IMR-90 (cell line): ENCODE measurements at regions not wholly inside any gene's neighbourhood (a gene's known extent, or its start where the extent isn't known, plus 50 kb on each side); places are given as distances from the start of the nearest gene placed in this dataset.

ENCODE experiments used
- ATAC-seq: fragments of 200-7000 bp; cut with Tn5 transposase; 2 replicates; pipeline ENCODE4 v1.9.1; 2020; ENCODE audit warnings: low read depth, mild to moderate bottlenecking, moderate library complexity
- BruUV-seq: library from RNA; stranded (reverse); fragments of 400-500 nt; replicated peaks from 2 replicates; lab custom pipeline; 2021; lab: Mats Ljungman, UMichigan
- CTCF ChIA-PET: fragments of 300-600 bp; formaldehyde crosslinking; extraction: SDS; loops from one replicate; lab custom pipeline; 2021; ENCODE audit warnings: antibody characterized with exemption; lab: Yijun Ruan, JAX
- POLR2A ChIA-PET: fragments of 300-600 bp; sonication (Branson Sonifier 250); formaldehyde crosslinking; loops from one replicate; lab custom pipeline; 2022; ENCODE audit warnings: antibody characterized with exemption; ENCODE audit not compliant: unreplicated experiment; lab: Charles Lee
- DNase-seq: peaks from one replicate; pipeline ENCODE4 v3.0.0; 2013
- H2AFZ ChIP-seq: replicated peaks from 2 replicates; pipeline ENCODE3; 2013; ENCODE audit warnings: low read length, mild to moderate bottlenecking; ENCODE audit not compliant: poor library complexity
- H2AK5ac ChIP-seq: 2 replicates; pipeline ENCODE4 v1.6.1; 2013; ENCODE audit warnings: low read depth, low read length, inconsistent platforms
- H2AK9ac ChIP-seq: replicated peaks from 2 replicates; pipeline ENCODE3; 2013; ENCODE audit warnings: mild to moderate bottlenecking, low read depth, low read length, moderate library complexity; ENCODE audit not compliant: poor library complexity
- H2BK120ac ChIP-seq: 2 replicates; pipeline ENCODE4 v1.6.1; 2013; ENCODE audit warnings: low read depth, low read length, inconsistent platforms
- H2BK15ac ChIP-seq: 3 replicates; pipeline ENCODE4 v1.6.1; 2013; ENCODE audit warnings: low read depth, low read length, inconsistent platforms
- H2BK20ac ChIP-seq: 2 replicates; pipeline ENCODE4 v1.6.1; 2013; ENCODE audit warnings: low read depth, mild to moderate bottlenecking, inconsistent platforms, low read length, moderate library complexity
- H2BK5ac ChIP-seq: 2 replicates; pipeline ENCODE4 v1.6.1; 2013; ENCODE audit warnings: mild to moderate bottlenecking, low read depth, low read length, inconsistent platforms; ENCODE audit not compliant: poor library complexity, severe bottlenecking
- H3K14ac ChIP-seq: replicated peaks from 2 replicates; pipeline ENCODE4 v1.6.1; 2013; ENCODE audit warnings: low read depth, low read length, inconsistent platforms
- H3K18ac ChIP-seq: 2 replicates; pipeline ENCODE4 v1.6.1; 2013; ENCODE audit warnings: low read depth, low read length, control low read depth
- H3K23ac ChIP-seq: 2 replicates; pipeline ENCODE4 v1.6.1; 2013; ENCODE audit warnings: low read depth, low read length, inconsistent platforms
- H3K27ac ChIP-seq: 2 replicates; pipeline ENCODE4 v1.5.1; 2013; ENCODE audit warnings: mild to moderate bottlenecking, control low read depth, low read length; ENCODE audit not compliant: insufficient read depth
- H3K27me3 ChIP-seq: 2 replicates; pipeline ENCODE4 v1.6.1; 2013; ENCODE audit warnings: low read length; ENCODE audit not compliant: control insufficient read depth, insufficient read depth
- H3K36me3 ChIP-seq: 2 replicates; pipeline ENCODE4 v1.6.1; 2013; ENCODE audit warnings: low read length, mixed read lengths; ENCODE audit not compliant: control insufficient read depth, insufficient read depth
- H3K4ac ChIP-seq: 2 replicates; pipeline ENCODE4 v1.6.1; 2013; ENCODE audit warnings: low read depth, low read length, inconsistent platforms
- H3K4me1 ChIP-seq: 2 replicates; pipeline ENCODE4 v1.6.1; 2013; ENCODE audit warnings: low read length, mixed read lengths; ENCODE audit not compliant: control insufficient read depth, insufficient read depth
- H3K4me2 ChIP-seq: 2 replicates; pipeline ENCODE4 v1.6.1; 2013; ENCODE audit warnings: low read depth, mild to moderate bottlenecking, control low read depth, low read length, moderate library complexity
- H3K4me3 ChIP-seq: 2 replicates; pipeline ENCODE4 v1.5.1; 2013; ENCODE audit warnings: low read depth, mild to moderate bottlenecking, control low read depth, low read length, moderate library complexity; ENCODE audit not compliant: insufficient read depth
- H3K56ac ChIP-seq: 2 replicates; pipeline ENCODE4 v1.6.1; 2013; ENCODE audit warnings: low read length, inconsistent platforms; ENCODE audit not compliant: insufficient read depth; ENCODE audit errors: extremely low read depth
- H3K79me1 ChIP-seq, 2 experiments: 2 replicates each; pipeline ENCODE4 v1.6.1; 2013; ENCODE audit warnings: low read length in 2 of 2, inconsistent platforms in 1 of 2, low read depth in 1 of 2
- H3K9ac ChIP-seq: 2 replicates; pipeline ENCODE4 v1.6.1; 2013; ENCODE audit warnings: low read depth, low read length, control low read depth
- H3K9me1 ChIP-seq: 2 replicates; pipeline ENCODE4 v1.6.1; 2013; ENCODE audit warnings: low read length, inconsistent platforms; ENCODE audit not compliant: insufficient read depth
- H3K9me3 ChIP-seq: 2 replicates; pipeline ENCODE4 v1.6.1; 2013; ENCODE audit warnings: low read length; ENCODE audit not compliant: control insufficient read depth, insufficient read depth
- H4K20me1 ChIP-seq: 2 replicates; pipeline ENCODE4 v1.6.1; 2013; ENCODE audit warnings: low read length, inconsistent platforms; ENCODE audit not compliant: insufficient read depth
- H4K5ac ChIP-seq: 2 replicates; pipeline ENCODE4 v1.6.1; 2013; ENCODE audit warnings: mild to moderate bottlenecking, low read depth, low read length, control low read depth
- H4K8ac ChIP-seq, 2 experiments: 2 replicates each; pipeline ENCODE4 v1.6.1; 2013; ENCODE audit warnings: low read depth in 2 of 2, low read length in 2 of 2, control low read depth in 1 of 2, inconsistent platforms in 1 of 2
- H4K91ac ChIP-seq: 2 replicates; pipeline ENCODE4 v1.6.1; 2013; ENCODE audit warnings: low read depth, low read length, inconsistent platforms; ENCODE audit not compliant: insufficient read depth
- BHLHE40 ChIP-seq: fragments of 150-350 bp; IDR thresholded peaks from 2 replicates; pipeline ENCODE4 v1.6.1; 2016; ENCODE audit warnings: mild to moderate bottlenecking, low read depth, low read length
- CEBPB ChIP-seq: IDR thresholded peaks from 2 replicates; pipeline ENCODE4 v1.6.1; 2012; ENCODE audit warnings: low read depth, low read length, improper control_type of control experiment
- CHD1 ChIP-seq: IDR thresholded peaks from 2 replicates; pipeline ENCODE4 v1.6.1; 2012; ENCODE audit warnings: low read depth, low read length, improper control_type of control experiment
- FOS ChIP-seq: fragments of 150-350 bp; IDR thresholded peaks from 2 replicates; pipeline ENCODE4 v1.6.1; 2016; ENCODE audit warnings: low read depth, low read length
- MAFK ChIP-seq: IDR thresholded peaks from 2 replicates; pipeline ENCODE4 v1.6.1; 2012; ENCODE audit warnings: low read depth, low read length, improper control_type of control experiment
- MXI1 ChIP-seq: IDR thresholded peaks from 2 replicates; pipeline ENCODE4 v1.6.1; 2012; ENCODE audit warnings: low read depth, mild to moderate bottlenecking, low read length, moderate library complexity, borderline replicate concordance
- NFE2L2 ChIP-seq: fragments of 150-350 bp; IDR thresholded peaks from 2 replicates; pipeline ENCODE4 v1.6.1; 2016; ENCODE audit warnings: low read depth, mild to moderate bottlenecking, low read length
- POLR2A ChIP-seq: IDR thresholded peaks from 2 replicates; pipeline ENCODE4 v1.6.1; 2012; ENCODE audit warnings: mild to moderate bottlenecking, low read depth, low read length
- RAD21 ChIP-seq: IDR thresholded peaks from 2 replicates; pipeline ENCODE4 v1.6.1; 2012; ENCODE audit warnings: low read length, improper control_type of control experiment
- RCOR1 ChIP-seq: IDR thresholded peaks from 2 replicates; pipeline ENCODE4 v1.6.1; 2012; ENCODE audit warnings: mild to moderate bottlenecking, low read length, improper control_type of control experiment; ENCODE audit not compliant: insufficient replicate concordance
- RFX5 ChIP-seq: IDR thresholded peaks from 2 replicates; pipeline ENCODE4 v1.8.0; 2012; ENCODE audit warnings: low read depth, mild to moderate bottlenecking, low read length, moderate library complexity
- SMC3 ChIP-seq: fragments of 150-350 bp; IDR thresholded peaks from 2 replicates; pipeline ENCODE4 v1.6.1; 2016; ENCODE audit warnings: low read depth, mild to moderate bottlenecking, antibody characterized with exemption, low read length, moderate library complexity
- WGBS, 2 experiments: methylation state at CpG; one replicate each; pipeline versions ENCODE4 v1.1.5 to v1.1.7; 2013; ENCODE audit warnings: missing lambda C conversion rate in 2 of 2; ENCODE audit not compliant: insufficient read length in 1 of 2; ENCODE audit errors: extremely low coverage in 2 of 2; 5-methylcytosine and 5-hydroxymethylcytosine counted together
- dilution Hi-C: fragments of 300-500 bp; cut with HindIII; formaldehyde crosslinking; loops from one replicate; pipeline ENCODE4 v1.14.3; 2018; ENCODE audit warnings: low sequenced_read_pairs; ENCODE audit not compliant: unreplicated experiment
- in situ Hi-C: fragments of 300-500 bp; cut with MboI; formaldehyde crosslinking; loops from 3 replicates; pipeline ENCODE4 v1.14.3; 2019; ENCODE audit warnings: low sequenced_read_pairs, inconsistent platforms, mixed read lengths
- intact Hi-C: fragments of 100-400 bp; cut with micrococcal nuclease; formaldehyde crosslinking; loops from 2 replicates; pipeline ENCODE4 v1.10.0; 2022
- TF ChIP-seq, protein P1 (sequence below): conservative IDR thresholded peaks from 2 replicates; pipeline ENCODE4 v1.5.1; 2012; ENCODE audit warnings: mild to moderate bottlenecking, low read depth, low read length, improper control_type of control experiment
- TF ChIP-seq, protein P2 (sequence below): fragments of 150-350 bp; IDR thresholded peaks from 2 replicates; pipeline ENCODE4 v1.6.1; 2017; ENCODE audit warnings: mild to moderate bottlenecking, antibody characterized with exemption, low read length, low read depth

DNA sequence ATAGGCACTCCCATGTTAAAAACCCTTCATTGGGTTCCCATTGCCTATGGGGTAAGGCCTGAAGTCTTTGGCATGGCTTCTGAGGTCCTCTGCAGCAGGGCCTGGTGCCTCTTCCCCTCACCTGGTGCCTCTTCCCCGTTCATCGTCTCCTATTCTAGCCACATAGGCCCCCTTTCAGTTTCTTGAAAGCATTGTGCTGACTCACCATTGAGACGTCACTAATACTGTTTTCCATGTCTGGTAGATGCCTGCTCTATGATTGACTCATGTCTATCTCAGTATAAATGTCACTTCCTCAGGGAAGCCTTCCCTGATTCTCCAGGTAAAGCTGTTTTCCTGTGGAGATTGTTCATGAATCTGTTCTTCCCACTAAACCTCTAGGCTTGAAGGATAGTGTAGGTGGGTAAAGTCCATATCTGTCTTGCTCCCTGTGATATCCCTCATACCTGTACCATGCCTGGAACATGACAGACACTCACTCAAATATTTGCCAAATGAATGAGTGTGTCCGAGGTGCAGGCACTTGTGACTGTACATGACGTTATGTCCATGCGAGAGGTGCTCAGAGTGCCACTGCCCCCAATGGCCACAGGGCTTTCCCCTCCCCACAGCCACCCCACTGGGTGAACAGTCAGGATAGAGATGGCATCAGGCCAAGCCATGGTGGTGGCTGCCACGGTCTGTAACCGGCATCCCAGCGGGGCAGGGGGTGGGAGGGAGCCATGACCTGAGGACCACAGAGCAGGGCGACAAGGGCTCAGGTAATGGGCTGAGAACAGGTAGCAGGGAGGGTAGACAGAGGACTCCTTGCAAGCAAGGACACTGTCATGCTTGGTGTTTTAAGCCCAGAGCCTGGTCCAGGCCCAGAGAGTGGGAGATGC, 85.2 kb upstream of the FAM20A start:
- Histone ChIP-seq H3K9me1 (no peaks in the 10 kb centered on the region), H3K56ac (no peak overlapping the region), H4K20me1 (no peaks in the 10 kb centered on the region), H4K91ac (no peak overlapping the region), H2AK9ac (no peak overlapping the region), H2BK5ac (no peak overlapping the region), H2BK20ac (no peak overlapping the region), H2AK5ac (no peak overlapping the region), H3K14ac (no peak overlapping the region), H2BK120ac (no peak overlapping the region), H3K4ac (no peak overlapping the region), H3K27ac (no peak overlapping the region), H3K36me3 (no peaks in the 10 kb centered on the region), H3K23ac (no peak overlapping the region), H3K4me2 (no peak overlapping the region), H3K9me3 (no peaks in the 10 kb centered on the region), H3K79me1 (no peaks in the 10 kb centered on the region), H2AFZ (peak overlapping the region; percentile 46), H2BK15ac (no peak overlapping the region), H4K8ac (no peak overlapping the region), H3K18ac (no peak overlapping the region), H3K9ac (no peak overlapping the region), H3K4me1 (no peaks in the 10 kb centered on the region), H4K5ac (no peak overlapping the region), H3K4me3 (no peak overlapping the region), H3K27me3 (no peaks in the 10 kb centered on the region; the same call in 1 of the 2 replicates)
- intact Hi-C loops = no loop called here
- ChIA-PET POLR2A (no interaction called here), CTCF (no interaction called here)
- in situ Hi-C loops = no loop called here
- BruUV-seq = no TSS peak
- dilution Hi-C loops = no loop called here
- DNase-seq = no peak
- WGBS, 2 experiments = no CpG with 5 or more reads among the region's 10 CpGs
- no peak for TF ChIP-seq MAFK
- no peak for TF ChIP-seq RCOR1
- TF ChIP-seq RFX5 = no peak
- TF ChIP-seq, protein P1, sequence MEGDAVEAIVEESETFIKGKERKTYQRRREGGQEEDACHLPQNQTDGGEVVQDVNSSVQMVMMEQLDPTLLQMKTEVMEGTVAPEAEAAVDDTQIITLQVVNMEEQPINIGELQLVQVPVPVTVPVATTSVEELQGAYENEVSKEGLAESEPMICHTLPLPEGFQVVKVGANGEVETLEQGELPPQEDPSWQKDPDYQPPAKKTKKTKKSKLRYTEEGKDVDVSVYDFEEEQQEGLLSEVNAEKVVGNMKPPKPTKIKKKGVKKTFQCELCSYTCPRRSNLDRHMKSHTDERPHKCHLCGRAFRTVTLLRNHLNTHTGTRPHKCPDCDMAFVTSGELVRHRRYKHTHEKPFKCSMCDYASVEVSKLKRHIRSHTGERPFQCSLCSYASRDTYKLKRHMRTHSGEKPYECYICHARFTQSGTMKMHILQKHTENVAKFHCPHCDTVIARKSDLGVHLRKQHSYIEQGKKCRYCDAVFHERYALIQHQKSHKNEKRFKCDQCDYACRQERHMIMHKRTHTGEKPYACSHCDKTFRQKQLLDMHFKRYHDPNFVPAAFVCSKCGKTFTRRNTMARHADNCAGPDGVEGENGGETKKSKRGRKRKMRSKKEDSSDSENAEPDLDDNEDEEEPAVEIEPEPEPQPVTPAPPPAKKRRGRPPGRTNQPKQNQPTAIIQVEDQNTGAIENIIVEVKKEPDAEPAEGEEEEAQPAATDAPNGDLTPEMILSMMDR = no peak
- no peak for TF ChIP-seq CHD1
- no peak for TF ChIP-seq SMC3
- no peak for TF ChIP-seq MXI1
- TF ChIP-seq RAD21 = no peak
- TF ChIP-seq, protein P2, sequence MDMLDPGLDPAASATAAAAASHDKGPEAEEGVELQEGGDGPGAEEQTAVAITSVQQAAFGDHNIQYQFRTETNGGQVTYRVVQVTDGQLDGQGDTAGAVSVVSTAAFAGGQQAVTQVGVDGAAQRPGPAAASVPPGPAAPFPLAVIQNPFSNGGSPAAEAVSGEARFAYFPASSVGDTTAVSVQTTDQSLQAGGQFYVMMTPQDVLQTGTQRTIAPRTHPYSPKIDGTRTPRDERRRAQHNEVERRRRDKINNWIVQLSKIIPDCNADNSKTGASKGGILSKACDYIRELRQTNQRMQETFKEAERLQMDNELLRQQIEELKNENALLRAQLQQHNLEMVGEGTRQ = no peak
- TF ChIP-seq CEBPB = no peak
- no peak for TF ChIP-seq POLR2A
- no peak for TF ChIP-seq NFE2L2
- no peak for TF ChIP-seq BHLHE40
- TF ChIP-seq FOS = no peak
- ATAC-seq = no peak
